H9 (cell line): ENCODE measurements at regions not wholly inside any gene's neighbourhood (a gene's known extent, or its start where the extent isn't known, plus 50 kb on each side); places are given as distances from the start of the nearest gene placed in this dataset.

Experiments
- DNase-seq: peaks from one replicate; pipeline ENCODE4 v3.0.0-alpha.2; 2017
- H2AFZ ChIP-seq: one replicate; pipeline ENCODE4 v1.6.1; 2013; ENCODE audit warnings: mild to moderate bottlenecking, low read length, control low read depth, moderate library complexity
- H2AK5ac ChIP-seq: 2 replicates; pipeline ENCODE4 v1.6.1; 2013; ENCODE audit warnings: low read length, control low read depth, mixed read lengths; ENCODE audit not compliant: insufficient read length
- H2BK120ac ChIP-seq: one replicate; pipeline ENCODE4 v1.6.1; 2013; ENCODE audit warnings: low read depth, mild to moderate bottlenecking, low read length, control low read depth, inconsistent platforms; ENCODE audit not compliant: poor library complexity, severe bottlenecking
- H2BK12ac ChIP-seq: 2 replicates; pipeline ENCODE4 v1.6.1; 2013; ENCODE audit warnings: low read length, control low read depth, mixed read lengths, low read depth; ENCODE audit not compliant: insufficient read length
- H2BK15ac ChIP-seq: 2 replicates; pipeline ENCODE4 v1.6.1; 2013; ENCODE audit warnings: low read depth, low read length, control low read depth
- H2BK20ac ChIP-seq: one replicate; pipeline ENCODE4 v1.6.1; 2013; ENCODE audit warnings: low read depth, mild to moderate bottlenecking, low read length, control low read depth, inconsistent platforms; ENCODE audit not compliant: poor library complexity, severe bottlenecking
- H2BK5ac ChIP-seq: 2 replicates; pipeline ENCODE4 v1.6.1; 2013; ENCODE audit warnings: low read length, control low read depth, mixed read lengths; ENCODE audit not compliant: insufficient read length
- H3K14ac ChIP-seq: 2 replicates; pipeline ENCODE4 v1.6.1; 2013; ENCODE audit warnings: low read length, control low read depth; ENCODE audit not compliant: insufficient read depth
- H3K18ac ChIP-seq: 2 replicates; pipeline ENCODE4 v1.6.1; 2013; ENCODE audit warnings: low read depth, mild to moderate bottlenecking, mixed read lengths, low read length, control low read depth; ENCODE audit not compliant: insufficient read length
- H3K23ac ChIP-seq: 2 replicates; pipeline ENCODE4 v1.6.1; 2013; ENCODE audit warnings: low read length, control low read depth, mixed read lengths, low read depth; ENCODE audit not compliant: insufficient read length
- H3K23me2 ChIP-seq: 2 replicates; pipeline ENCODE4 v1.6.1; 2013; ENCODE audit warnings: low read depth, mild to moderate bottlenecking, mixed read lengths, low read length, control low read depth; ENCODE audit not compliant: insufficient read length, poor library complexity, severe bottlenecking
- H3K27ac ChIP-seq: 2 replicates; pipeline ENCODE4 v1.5.1; 2013; ENCODE audit warnings: low read length, control low read depth, mixed read lengths, low read depth; ENCODE audit not compliant: insufficient read length
- H3K27me3 ChIP-seq: 2 replicates; pipeline ENCODE4 v1.6.1; 2013; ENCODE audit warnings: low read length, control low read depth, inconsistent platforms; ENCODE audit not compliant: insufficient read depth
- H3K4ac ChIP-seq: 2 replicates; pipeline ENCODE4 v1.6.1; 2013; ENCODE audit warnings: low read depth, mild to moderate bottlenecking, control low read depth, inconsistent platforms, low read length, moderate library complexity
- H3K4me1 ChIP-seq: 2 replicates; pipeline ENCODE4 v1.6.1; 2013; ENCODE audit warnings: low read length, control low read depth, inconsistent platforms; ENCODE audit not compliant: insufficient read depth
- H3K4me2 ChIP-seq: 2 replicates; pipeline ENCODE4 v1.6.1; 2013; ENCODE audit warnings: low read length, control low read depth, mixed read lengths; ENCODE audit not compliant: insufficient read length, insufficient read depth
- H3K56ac ChIP-seq: 2 replicates; pipeline ENCODE4 v1.6.1; 2013; ENCODE audit warnings: low read depth, mild to moderate bottlenecking, mixed read lengths, low read length, control low read depth; ENCODE audit not compliant: insufficient read length
- H3K79me1 ChIP-seq: 2 replicates; pipeline ENCODE4 v1.6.1; 2013; ENCODE audit warnings: low read depth, mild to moderate bottlenecking, moderate library complexity, low read length, control low read depth, inconsistent platforms; ENCODE audit not compliant: insufficient read depth, poor library complexity, severe bottlenecking
- H3K79me2 ChIP-seq: 2 replicates; pipeline ENCODE4 v1.6.1; 2013; ENCODE audit warnings: low read length, control low read depth, inconsistent platforms; ENCODE audit not compliant: insufficient read depth
- H3K9ac ChIP-seq: 2 replicates; pipeline ENCODE4 v1.6.1; 2013; ENCODE audit warnings: low read length, control low read depth, mixed read lengths; ENCODE audit not compliant: insufficient read length; ENCODE audit errors: extremely low read depth
- H3K9me3 ChIP-seq: one replicate; pipeline ENCODE4 v1.6.1; 2013; ENCODE audit warnings: low read depth, low read length, inconsistent platforms; ENCODE audit not compliant: control insufficient read depth
- H3T11ph ChIP-seq: one replicate; pipeline ENCODE4 v1.6.1; 2013; ENCODE audit warnings: mild to moderate bottlenecking, low read length, control low read depth, inconsistent platforms
- H4K20me1 ChIP-seq: one replicate; pipeline ENCODE4 v1.6.1; 2013; ENCODE audit not compliant: control insufficient read depth, insufficient read length, insufficient read depth
- H4K5ac ChIP-seq: 2 replicates; pipeline ENCODE4 v1.6.1; 2013; ENCODE audit warnings: low read depth, mild to moderate bottlenecking, mixed read lengths, low read length, control low read depth; ENCODE audit not compliant: insufficient read length
- H4K8ac ChIP-seq: replicated peaks from 2 replicates; pipeline ENCODE4 v1.6.1; 2013; ENCODE audit warnings: low read length, control low read depth, mixed read lengths, low read depth; ENCODE audit not compliant: insufficient read length
- H4K91ac ChIP-seq: 2 replicates; pipeline ENCODE4 v1.6.1; 2013; ENCODE audit warnings: low read depth, mild to moderate bottlenecking, moderate library complexity, mixed read lengths, low read length, control low read depth; ENCODE audit not compliant: insufficient read length
- H3K27ac Mint-ChIP-seq, 3 experiments: 2 replicates in 2 of 3; 3 replicates in 1 of 3; pipeline ENCODE4 v1.8.0; 2020 to 2021; ENCODE audit warnings: mixed read lengths in 3 of 3, mild to moderate bottlenecking in 1 of 3, moderate library complexity in 1 of 3
- H3K27me3 Mint-ChIP-seq: 2 replicates; pipeline ENCODE4 v1.8.0; 2021; ENCODE audit warnings: low read depth, mild to moderate bottlenecking, moderate library complexity, mixed read lengths
- H3K36me3 Mint-ChIP-seq, 3 experiments: 2 replicates in 2 of 3; 3 replicates in 1 of 3; pipeline ENCODE4 v1.8.0; 2020 to 2021; ENCODE audit warnings: low read depth in 3 of 3, mixed read lengths in 3 of 3; ENCODE audit not compliant: insufficient read depth in 1 of 3
- H3K4me1 Mint-ChIP-seq, 2 experiments: 2 replicates each; pipeline ENCODE4 v1.8.0; 2020; ENCODE audit warnings: mixed read lengths in 2 of 2
- H3K4me3 Mint-ChIP-seq, 2 experiments: 2 replicates in 1 of 2; 3 replicates in 1 of 2; pipeline ENCODE4 v1.8.0; 2020 to 2021; ENCODE audit warnings: mild to moderate bottlenecking in 2 of 2, mixed read lengths in 2 of 2, moderate library complexity in 1 of 2
- H3K9me3 Mint-ChIP-seq, 2 experiments: 2 replicates in 1 of 2; 3 replicates in 1 of 2; pipeline ENCODE4 v1.8.0; 2020; ENCODE audit warnings: mild to moderate bottlenecking in 2 of 2, mixed read lengths in 2 of 2, moderate library complexity in 1 of 2
- WGBS: extraction: QIAGEN DNeasy Blood & Tissue Kit; methylation state at CpG from one replicate; pipeline ENCODE4 v1.1.7; 2013; ENCODE audit warnings: missing lambda C conversion rate, low lambda C conversion rate, mixed read lengths; ENCODE audit not compliant: insufficient read length; ENCODE audit errors: extremely low coverage; 5-methylcytosine and 5-hydroxymethylcytosine counted together
- TF ChIP-seq, protein P1 (sequence below): fragments of 200-600 bp; sonication (generic); conservative IDR thresholded peaks from 3 replicates; pipeline ENCODE4 v1.8.0; 2021; ENCODE audit warnings: antibody characterized with exemption, mild to moderate bottlenecking

DNA sequence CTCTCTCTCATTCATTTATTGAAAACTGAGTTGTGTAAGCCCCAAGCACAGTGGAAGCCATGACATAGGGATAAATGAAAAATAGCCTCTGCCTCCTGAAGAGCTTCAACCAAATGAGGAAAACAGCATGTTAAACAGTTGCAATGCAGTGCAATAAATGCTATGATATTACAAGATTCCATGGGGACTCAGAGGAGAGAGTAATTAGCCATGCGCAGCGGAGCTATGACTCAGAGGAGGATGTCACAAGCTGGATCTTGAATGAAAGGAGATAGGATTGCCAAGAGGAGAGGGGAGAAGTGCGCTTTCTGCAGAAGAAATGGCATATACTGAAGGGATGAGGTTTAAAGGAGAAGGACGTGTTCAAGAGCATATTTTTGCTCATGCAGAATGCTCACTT, 231.3 kb upstream of the PLXNA2 start:
- H3K9ac ChIP-seq, result no peak overlapping the region
- no peak overlapping the region for H3K4me2 ChIP-seq
- H3K56ac ChIP-seq, result no peak overlapping the region
- no peak overlapping the region for H2AK5ac ChIP-seq
- H3K27me3 ChIP-seq, result no peaks in the 10 kb centered on the region
- TF ChIP-seq, protein P1, sequence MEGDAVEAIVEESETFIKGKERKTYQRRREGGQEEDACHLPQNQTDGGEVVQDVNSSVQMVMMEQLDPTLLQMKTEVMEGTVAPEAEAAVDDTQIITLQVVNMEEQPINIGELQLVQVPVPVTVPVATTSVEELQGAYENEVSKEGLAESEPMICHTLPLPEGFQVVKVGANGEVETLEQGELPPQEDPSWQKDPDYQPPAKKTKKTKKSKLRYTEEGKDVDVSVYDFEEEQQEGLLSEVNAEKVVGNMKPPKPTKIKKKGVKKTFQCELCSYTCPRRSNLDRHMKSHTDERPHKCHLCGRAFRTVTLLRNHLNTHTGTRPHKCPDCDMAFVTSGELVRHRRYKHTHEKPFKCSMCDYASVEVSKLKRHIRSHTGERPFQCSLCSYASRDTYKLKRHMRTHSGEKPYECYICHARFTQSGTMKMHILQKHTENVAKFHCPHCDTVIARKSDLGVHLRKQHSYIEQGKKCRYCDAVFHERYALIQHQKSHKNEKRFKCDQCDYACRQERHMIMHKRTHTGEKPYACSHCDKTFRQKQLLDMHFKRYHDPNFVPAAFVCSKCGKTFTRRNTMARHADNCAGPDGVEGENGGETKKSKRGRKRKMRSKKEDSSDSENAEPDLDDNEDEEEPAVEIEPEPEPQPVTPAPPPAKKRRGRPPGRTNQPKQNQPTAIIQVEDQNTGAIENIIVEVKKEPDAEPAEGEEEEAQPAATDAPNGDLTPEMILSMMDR, result no peak
- H2BK15ac ChIP-seq, result no peak overlapping the region
- H2AFZ ChIP-seq, result no peak overlapping the region
- H3T11ph ChIP-seq, result no peak overlapping the region
- H4K8ac ChIP-seq, result no peak overlapping the region
- no peaks in the 10 kb centered on the region; the same call in 1 of the 2 replicates for H3K4me1 ChIP-seq
- no peak overlapping the region for H3K27ac Mint-ChIP-seq
- no peaks in the 10 kb centered on the region for H3K79me2 ChIP-seq
- H3K18ac ChIP-seq, result no peak overlapping the region
- no peak overlapping the region for H3K4ac ChIP-seq
- no peaks in the 10 kb centered on the region for H3K9me3 Mint-ChIP-seq
- H3K27ac ChIP-seq, result no peak overlapping the region
- no peak overlapping the region for H3K14ac ChIP-seq
- H3K9me3 ChIP-seq, result no peaks in the 10 kb centered on the region
- H3K4me1 Mint-ChIP-seq, result peaks cover 11 to 16% of the 10 kb centered on the region in 2 experiments
- H2BK12ac ChIP-seq, result no peak overlapping the region
- H4K20me1 ChIP-seq, result no peaks in the 10 kb centered on the region
- H3K4me3 Mint-ChIP-seq, result no peak overlapping the region
- no peaks in the 10 kb centered on the region for H3K23me2 ChIP-seq
- no peak overlapping the region for H3K23ac ChIP-seq
- no peak overlapping the region for H2BK5ac ChIP-seq
- H3K36me3 Mint-ChIP-seq, result no peaks in the 10 kb centered on the region
- no peaks in the 10 kb centered on the region; the same call in 1 of the 2 replicates for H3K27me3 Mint-ChIP-seq
- DNase-seq, result no peak
- H2BK20ac ChIP-seq, result no peak overlapping the region
- no peak overlapping the region for H2BK120ac ChIP-seq
- no peak overlapping the region for H4K5ac ChIP-seq
- H3K79me1 ChIP-seq, result no peaks in the 10 kb centered on the region
- no peak overlapping the region for H4K91ac ChIP-seq
- WGBS, result no CpG with 5 or more reads among the region's 4 CpGs
